ENCODE measurements at regions not wholly inside any gene's neighbourhood (a gene's known extent, or its start where the extent isn't known, plus 50 kb on each side); places are given as distances from the start of the nearest gene placed in this dataset.

- TF ChIP-seq CTCF (IDR thresholded peaks at IDR 0.05), result no peak
- no peaks in the 10 kb centered on the region for H3K27me3 ChIP-seq (ENCODE audit: control insufficient read depth, insufficient read depth, low read length)
- H3K4me1 Mint-ChIP-seq, result no peaks in the 10 kb centered on the region
- H3K4me3 Mint-ChIP-seq, result no peak overlapping the region
- no peaks in the 10 kb centered on the region for H3K36me3 ChIP-seq (ENCODE audit: control insufficient read depth, insufficient read depth, low read length)
- H3K4me3 ChIP-seq (ENCODE audit: low read length), result no peak overlapping the region
- ATAC-seq (no peak), DNase-seq (no peak)
- peaks cover 0 to 2% of the 10 kb centered on the region in 2 donors for H3K27me3 Mint-ChIP-seq (ENCODE audit: low read depth in 2 of 2)
- no CpG with 5 or more reads among the region's 3 CpGs for WGBS (ENCODE audit: insufficient coverage)
- H3K9me3 Mint-ChIP-seq, result no peaks in the 10 kb centered on the region
- no peaks in the 10 kb centered on the region for H3K36me3 Mint-ChIP-seq
- H3K9me3 ChIP-seq (ENCODE audit: control insufficient read depth, insufficient read depth, low read length), result no peaks in the 10 kb centered on the region
- intact Hi-C loops (cut with micrococcal nuclease), result no loop called here
- no peak overlapping the region for H3K27ac ChIP-seq (ENCODE audit: low read length)
- no peaks in the 10 kb centered on the region for H3K4me1 ChIP-seq (ENCODE audit: control insufficient read depth, insufficient read depth, low read length)
- no peak overlapping the region for H3K27ac Mint-ChIP-seq
Measured at GRCh38 chr21:15457965-15458364, 271.8 kb upstream of the USP25 start.

GRCh38 chr21:15462092-15462491 is 267.7 kb upstream of the USP25 start:
- Mint-ChIP-seq H3K9me3 (no peaks in the 10 kb centered on the region), H3K27me3 (ENCODE audit: low read depth in 2 of 2) (no peaks in the 10 kb centered on the region), H3K27ac (no peak overlapping the region), H3K36me3 (no peaks in the 10 kb centered on the region), H3K4me1 (no peaks in the 10 kb centered on the region), H3K4me3 (no peak overlapping the region)
- no peaks in the 10 kb centered on the region for H3K27me3 ChIP-seq (ENCODE audit: control insufficient read depth, insufficient read depth, low read length)
- WGBS (ENCODE audit: insufficient coverage), result 71% methylated on average over 1 of the region's 1 CpG
- intact Hi-C loops (cut with micrococcal nuclease), result no loop called here
- no peaks in the 10 kb centered on the region for H3K4me1 ChIP-seq (ENCODE audit: control insufficient read depth, insufficient read depth, low read length)
- no peak overlapping the region for H3K4me3 ChIP-seq (ENCODE audit: low read length)
- H3K9me3 ChIP-seq (ENCODE audit: control insufficient read depth, insufficient read depth, low read length), result no peaks in the 10 kb centered on the region
- H3K36me3 ChIP-seq (ENCODE audit: control insufficient read depth, insufficient read depth, low read length), result no peaks in the 10 kb centered on the region
- no peak for TF ChIP-seq CTCF (IDR thresholded peaks at IDR 0.05)
- H3K27ac ChIP-seq (ENCODE audit: low read length), result no peak overlapping the region
- DNase-seq (no peak), ATAC-seq (no peak)

GRCh38 chr21:15466329-15466728 is 263.5 kb upstream of the USP25 start:
- intact Hi-C loops (cut with micrococcal nuclease), result no loop called here
- no peak overlapping the region for H3K4me3 ChIP-seq (ENCODE audit: low read length)
- Mint-ChIP-seq H3K4me1 (no peaks in the 10 kb centered on the region), H3K27me3 (ENCODE audit: low read depth in 2 of 2) (no peaks in the 10 kb centered on the region), H3K9me3 (no peaks in the 10 kb centered on the region), H3K36me3 (no peaks in the 10 kb centered on the region), H3K4me3 (no peak overlapping the region), H3K27ac (no peak overlapping the region)
- no peaks in the 10 kb centered on the region for H3K36me3 ChIP-seq (ENCODE audit: control insufficient read depth, insufficient read depth, low read length)
- 85% methylated on average over 1 of the region's 4 CpGs for WGBS (ENCODE audit: insufficient coverage)
- no peak overlapping the region for H3K27ac ChIP-seq (ENCODE audit: low read length)
- H3K4me1 ChIP-seq (ENCODE audit: control insufficient read depth, insufficient read depth, low read length), result no peaks in the 10 kb centered on the region
- no peaks in the 10 kb centered on the region for H3K27me3 ChIP-seq (ENCODE audit: control insufficient read depth, insufficient read depth, low read length)
- TF ChIP-seq CTCF (IDR thresholded peaks at IDR 0.05), result no peak
- H3K9me3 ChIP-seq (ENCODE audit: control insufficient read depth, insufficient read depth, low read length), result no peaks in the 10 kb centered on the region
- DNase-seq (no peak), ATAC-seq (no peak)

- Mint-ChIP-seq H3K4me1 (no peaks in the 10 kb centered on the region), H3K27me3 (ENCODE audit: low read depth in 2 of 2) (peaks cover under 1 to 7% of the 10 kb centered on the region in 2 donors), H3K36me3 (no peaks in the 10 kb centered on the region), H3K9me3 (no peaks in the 10 kb centered on the region), H3K27ac (no peak overlapping the region), H3K4me3 (no peak overlapping the region)
- no peak for TF ChIP-seq CTCF (IDR thresholded peaks at IDR 0.05)
- Histone ChIP-seq H3K9me3 (ENCODE audit: control insufficient read depth, insufficient read depth, low read length) (no peaks in the 10 kb centered on the region), H3K4me1 (ENCODE audit: control insufficient read depth, insufficient read depth, low read length) (no peaks in the 10 kb centered on the region), H3K27ac (ENCODE audit: low read length) (no peak overlapping the region), H3K36me3 (ENCODE audit: control insufficient read depth, insufficient read depth, low read length) (no peaks in the 10 kb centered on the region), H3K27me3 (ENCODE audit: control insufficient read depth, insufficient read depth, low read length) (no peaks in the 10 kb centered on the region), H3K4me3 (ENCODE audit: low read length) (no peak overlapping the region)
- DNase-seq (no peak), ATAC-seq (no peak)
- 96% methylated on average over 2 of the region's 2 CpGs for WGBS (ENCODE audit: insufficient coverage)
- intact Hi-C loops (cut with micrococcal nuclease), result no loop called here
Measured at GRCh38 chr21:15468368-15468767, 261.4 kb upstream of the USP25 start.
